DOHH2 (cell line): ENCODE measurements at regions not wholly inside any gene's neighbourhood (a gene's known extent, or its start where the extent isn't known, plus 50 kb on each side); places are given as distances from the start of the nearest gene placed in this dataset.

ENCODE experiments used
- CTCF ChIP-seq: fragments of 200-600 bp; sonication (generic); IDR thresholded peaks from one replicate; pipeline ENCODE4 v1.5.1; 2014; ENCODE audit warnings: antibody characterized with exemption, mild to moderate bottlenecking, low read depth, low read length; ENCODE audit not compliant: poor library complexity, severe bottlenecking
- EZH2phosphoT487 ChIP-seq: fragments of 200-600 bp; sonication (generic); IDR thresholded peaks from 2 replicates; pipeline ENCODE4 v1.6.1; 2017; ENCODE audit warnings: borderline replicate concordance, mild to moderate bottlenecking, antibody characterized with exemption, low read length, moderate library complexity, mixed read lengths

- TF ChIP-seq CTCF (no peak), EZH2phosphoT487 (no peak)
These were observed 60.9 kb upstream of the FZD10 start for GRCh38 chr12:130101370-130101769.
